HCT116 (cell line): ENCODE measurements at regions not wholly inside any gene's neighbourhood (a gene's known extent, or its start where the extent isn't known, plus 50 kb on each side); places are given as distances from the start of the nearest gene placed in this dataset.

Experiments
- ATAC-seq: fragments of 200-7000 bp; cut with Tn5 transposase; 2 replicates; pipeline ENCODE4 v1.9.1; 2020; ENCODE audit warnings: mild to moderate bottlenecking, moderate library complexity
- BruUV-seq: library from RNA; stranded (reverse); fragments of 400-500 nt; replicated peaks from 2 replicates; lab custom pipeline; 2021; lab: Mats Ljungman, UMichigan
- CTCF ChIA-PET: fragments of 300-600 bp; sonication (Branson Sonifier 250); formaldehyde crosslinking; loops from one replicate; lab custom pipeline; 2021; ENCODE audit warnings: antibody characterized with exemption; lab: Charles Lee
- POLR2A ChIA-PET: fragments of 300-600, 350-600 bp; sonication (Branson Sonifier 250); formaldehyde crosslinking; loops from one replicate; lab custom pipeline; 2021; ENCODE audit warnings: antibody characterized with exemption; lab: Charles Lee
- RAD21 ChIA-PET, 2 experiments: fragments of 300-600 bp; sonication (Branson Sonifier 250); formaldehyde crosslinking; loops; one replicate each; lab custom pipeline; 2023; ENCODE audit warnings: low total read pairs in 2 of 2; ENCODE audit not compliant: uncharacterized antibody in 2 of 2, unreplicated experiment in 2 of 2, low non-redundant PET in 1 of 2; lab: Charles Lee
- DNase-seq: peaks from one replicate; pipeline ENCODE4 v3.0.0-alpha.2; 2010; ENCODE audit warnings: low read depth, low spot score
- H2AFZ ChIP-seq: fragments of 200-600 bp; shearing (Covaris generic), sonication (generic); 2 replicates; pipeline ENCODE4 v1.6.1; 2017; ENCODE audit warnings: low read depth, mixed run types, mixed read lengths, antibody characterized with exemption, low read length; ENCODE audit not compliant: poor library complexity, severe bottlenecking
- H3K27ac ChIP-seq: 2 replicates; pipeline ENCODE4 v1.5.1; 2012; ENCODE audit warnings: low read depth, low read length
- H3K27me3 ChIP-seq: fragments of 200-600 bp; sonication (generic); 2 replicates; pipeline ENCODE4 v1.6.1; 2016; ENCODE audit warnings: mixed run types, low read length, mixed read lengths; ENCODE audit not compliant: insufficient read depth
- H3K36me3 ChIP-seq, 2 experiments: fragments of 200-500 bp in 1 of 2; fragments of 200-600 bp in 1 of 2; sonication (Bioruptor generic) in 1 of 2; sonication (generic) in 1 of 2; 2 replicates each; pipeline versions ENCODE4 v1.5.1 to v1.6.1; 2014 to 2016; ENCODE audit warnings: low read length in 2 of 2, inconsistent platforms in 1 of 2, mixed read lengths in 1 of 2, mixed run types in 1 of 2; ENCODE audit not compliant: insufficient read depth in 2 of 2, control insufficient read depth in 1 of 2
- H3K4me1 ChIP-seq, 2 experiments: fragments of 200-600 bp in 1 of 2; sonication (generic) in 1 of 2; 2 replicates each; pipeline versions ENCODE4 v1.5.1 to v1.6.1; 2012 to 2017; ENCODE audit warnings: low read length in 2 of 2, inconsistent platforms in 1 of 2, mild to moderate bottlenecking in 1 of 2, mixed read lengths in 1 of 2, mixed run types in 1 of 2, moderate library complexity in 1 of 2; ENCODE audit not compliant: insufficient read depth in 2 of 2, control insufficient read depth in 1 of 2
- H3K4me2 ChIP-seq: fragments of 200-600 bp; sonication (generic); 2 replicates; pipeline ENCODE4 v1.6.1; 2017; ENCODE audit warnings: mixed run types, low read length, mixed read lengths
- H3K4me3 ChIP-seq, 2 experiments: fragments of 200-600 bp in 1 of 2; sonication (generic) in 1 of 2; replicated peaks in 1 of 2; 2 replicates each; pipeline ENCODE4 v1.5.1; 2011 to 2016; ENCODE audit warnings: low read length in 2 of 2, control low read depth in 1 of 2, low read depth in 1 of 2, mild to moderate bottlenecking in 1 of 2, mixed read lengths in 1 of 2, mixed run types in 1 of 2
- H3K79me2 ChIP-seq: fragments of 200-600 bp; sonication (generic); 2 replicates; pipeline ENCODE4 v1.6.1; 2017; ENCODE audit warnings: mild to moderate bottlenecking, mixed run types, low read length, moderate library complexity, mixed read lengths; ENCODE audit not compliant: insufficient read depth
- H3K9ac ChIP-seq: fragments of 200-600 bp; sonication (generic); 2 replicates; pipeline ENCODE4 v1.6.1; 2016; ENCODE audit warnings: low read length, mixed read lengths
- H3K9me2 ChIP-seq: fragments of 200-600 bp; sonication (generic), shearing (Covaris generic); 2 replicates; pipeline ENCODE4 v1.6.1; 2017; ENCODE audit warnings: mixed run types, mild to moderate bottlenecking, moderate library complexity; ENCODE audit not compliant: insufficient read depth
- H3K9me3 ChIP-seq, 2 experiments: fragments of 200-500 bp in 1 of 2; fragments of 200-600 bp in 1 of 2; sonication (Bioruptor generic) in 1 of 2; sonication (generic) in 1 of 2; 2 replicates each; pipeline ENCODE4 v1.6.1; 2014 to 2017; ENCODE audit warnings: low read length in 2 of 2, mixed read lengths in 2 of 2, inconsistent platforms in 1 of 2, low read depth in 1 of 2, mild to moderate bottlenecking in 1 of 2, mixed run types in 1 of 2, moderate library complexity in 1 of 2; ENCODE audit not compliant: control insufficient read depth in 1 of 2, insufficient read depth in 1 of 2
- H4K20me1 ChIP-seq: fragments of 200-600 bp; sonication (generic), shearing (Covaris generic); 2 replicates; pipeline ENCODE4 v1.6.1; 2017; ENCODE audit warnings: mixed run types, mild to moderate bottlenecking, moderate library complexity; ENCODE audit not compliant: insufficient read depth
- ATF3 ChIP-seq: IDR thresholded peaks from 2 replicates; pipeline ENCODE4 v1.6.1; 2012
- CEBPB ChIP-seq: IDR thresholded peaks from 2 replicates; pipeline ENCODE4 v1.6.1; 2012; ENCODE audit warnings: low read depth
- CTCF ChIP-seq, 3 experiments: fragments of 200-600 bp in 1 of 3; sonication (generic) in 1 of 3; IDR thresholded peaks in 2 of 3; conservative IDR thresholded peaks in 1 of 3; 2 replicates each; pipeline ENCODE4 v1.5.1; 2012 to 2017; ENCODE audit warnings: low read depth in 2 of 3, low read length in 2 of 3, antibody characterized with exemption in 1 of 3, borderline replicate concordance in 1 of 3, control low read depth in 1 of 3, mild to moderate bottlenecking in 1 of 3, mixed read lengths in 1 of 3, mixed run types in 1 of 3, moderate library complexity in 1 of 3; ENCODE audit not compliant: insufficient read depth in 1 of 3
- EGR1 ChIP-seq: IDR thresholded peaks from 2 replicates; pipeline ENCODE4 v1.6.1; 2012; ENCODE audit warnings: low read depth
- ELF1 ChIP-seq: IDR thresholded peaks from 2 replicates; pipeline ENCODE4 v1.6.1; 2012; ENCODE audit warnings: low read depth, borderline replicate concordance
- EZH2 ChIP-seq: fragments of 200-600 bp; sonication (generic); IDR thresholded peaks from 2 replicates; pipeline ENCODE4 v1.6.1; 2017; ENCODE audit warnings: antibody characterized with exemption, mixed run types
- EZH2phosphoT487 ChIP-seq: fragments of 200-600 bp; IDR thresholded peaks from 2 replicates; pipeline ENCODE4 v1.6.1; 2018; ENCODE audit warnings: antibody characterized with exemption, borderline replicate concordance
- JUND ChIP-seq: IDR thresholded peaks from 2 replicates; pipeline ENCODE4 v1.6.1; 2012
- MAX ChIP-seq: IDR thresholded peaks from 2 replicates; pipeline ENCODE4 v1.6.1; 2012
- POLR2AphosphoS5 ChIP-seq: IDR thresholded peaks from 2 replicates; pipeline ENCODE4 v1.6.1; 2011; ENCODE audit warnings: mild to moderate bottlenecking, low read depth, low read length, moderate library complexity
- SP1 ChIP-seq: IDR thresholded peaks from 2 replicates; pipeline ENCODE4 v1.6.1; 2012; ENCODE audit warnings: low read depth
- ZBTB33 ChIP-seq: IDR thresholded peaks from 2 replicates; pipeline ENCODE4 v1.6.1; 2011; ENCODE audit warnings: mild to moderate bottlenecking, low read length, moderate library complexity; ENCODE audit not compliant: insufficient replicate concordance; ENCODE audit errors: extremely low read depth
- intact Hi-C: fragments of 100-400 bp; cut with micrococcal nuclease; formaldehyde crosslinking; loops from 2 replicates; pipeline ENCODE4 v1.10.0; 2022

GRCh38 chr9:86513429-86513828 is 159.2 kb upstream of the TUT7 start:
- H3K79me2 ChIP-seq = no peaks in the 10 kb centered on the region
- intact Hi-C loops = no loop called here
- TF ChIP-seq ZBTB33 (no peak), CTCF (IDR thresholded peaks at IDR 0.05 in 2 of 3, conservative IDR thresholded peaks at IDR 0.05 in 1 of 3; ENCODE audit: borderline replicate concordance in 1 of 3, insufficient read depth in 1 of 3, low read depth in 2 of 3, low read length in 2 of 3) (no peak), SP1 (no peak), POLR2AphosphoS5 (no peak), EZH2 (no peak), EGR1 (no peak), MAX (no peak), JUND (no peak), ELF1 (no peak), ATF3 (no peak), EZH2phosphoT487 (no peak), CEBPB (no peak)
- H2AFZ ChIP-seq = no peak overlapping the region
- no peaks in the 10 kb centered on the region for H3K9me2 ChIP-seq
- no TSS peak for BruUV-seq
- no peaks in the 10 kb centered on the region for H4K20me1 ChIP-seq
- CTCF ChIA-PET = no interaction called here
- no peak for ATAC-seq
- H3K9ac ChIP-seq = no peak overlapping the region
- no peaks in the 10 kb centered on the region for H3K9me3 ChIP-seq
- RAD21 ChIA-PET = no interaction called here
- H3K4me1 ChIP-seq = no peaks in the 10 kb centered on the region
- no peak for DNase-seq
- H3K4me2 ChIP-seq = no peak overlapping the region
- H3K27ac ChIP-seq = no peak overlapping the region
- POLR2A ChIA-PET = no interaction called here
- no peaks in the 10 kb centered on the region for H3K36me3 ChIP-seq
- H3K4me3 ChIP-seq = no peak overlapping the region
- peaks cover 44% of the 10 kb centered on the region for H3K27me3 ChIP-seq
